A673 (cell line): ENCODE measurements at regions not wholly inside any gene's neighbourhood (a gene's known extent, or its start where the extent isn't known, plus 50 kb on each side); places are given as distances from the start of the nearest gene placed in this dataset.

Source experiments
- EZH2 ChIP-seq: fragments of 200-600 bp; sonication (generic); IDR thresholded peaks from 2 replicates; pipeline ENCODE4 v1.6.1; 2017; ENCODE audit warnings: borderline replicate concordance, low read depth, mild to moderate bottlenecking, mixed read lengths, antibody characterized with exemption, low read length; ENCODE audit not compliant: poor library complexity, severe bottlenecking
- TF ChIP-seq, protein P1 (sequence below): fragments of 300-800, 200-600 bp; sonication (generic); conservative IDR thresholded peaks from 2 replicates; pipeline ENCODE4 v1.5.1; 2017; ENCODE audit warnings: low read depth, mild to moderate bottlenecking, antibody characterized with exemption, low read length, moderate library complexity, mixed read lengths

GRCh38 chr5:3912790-3913189 is 317.2 kb downstream of the IRX1 start:
- TF ChIP-seq, protein P1, sequence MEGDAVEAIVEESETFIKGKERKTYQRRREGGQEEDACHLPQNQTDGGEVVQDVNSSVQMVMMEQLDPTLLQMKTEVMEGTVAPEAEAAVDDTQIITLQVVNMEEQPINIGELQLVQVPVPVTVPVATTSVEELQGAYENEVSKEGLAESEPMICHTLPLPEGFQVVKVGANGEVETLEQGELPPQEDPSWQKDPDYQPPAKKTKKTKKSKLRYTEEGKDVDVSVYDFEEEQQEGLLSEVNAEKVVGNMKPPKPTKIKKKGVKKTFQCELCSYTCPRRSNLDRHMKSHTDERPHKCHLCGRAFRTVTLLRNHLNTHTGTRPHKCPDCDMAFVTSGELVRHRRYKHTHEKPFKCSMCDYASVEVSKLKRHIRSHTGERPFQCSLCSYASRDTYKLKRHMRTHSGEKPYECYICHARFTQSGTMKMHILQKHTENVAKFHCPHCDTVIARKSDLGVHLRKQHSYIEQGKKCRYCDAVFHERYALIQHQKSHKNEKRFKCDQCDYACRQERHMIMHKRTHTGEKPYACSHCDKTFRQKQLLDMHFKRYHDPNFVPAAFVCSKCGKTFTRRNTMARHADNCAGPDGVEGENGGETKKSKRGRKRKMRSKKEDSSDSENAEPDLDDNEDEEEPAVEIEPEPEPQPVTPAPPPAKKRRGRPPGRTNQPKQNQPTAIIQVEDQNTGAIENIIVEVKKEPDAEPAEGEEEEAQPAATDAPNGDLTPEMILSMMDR, result no peak
- no peak for TF ChIP-seq EZH2
